LNCAP (cell line): ENCODE measurements at regions not wholly inside any gene's neighbourhood (a gene's known extent, or its start where the extent isn't known, plus 50 kb on each side); places are given as distances from the start of the nearest gene placed in this dataset.

Source experiments
- CTCF ChIP-seq: fragments of 450-650 bp; IDR thresholded peaks from 2 replicates; pipeline ENCODE4 v1.5.1; 2017; ENCODE audit warnings: mild to moderate bottlenecking

- no peak for TF ChIP-seq CTCF
Measured at GRCh38 chr18:40662898-40663437, 1292.1 kb upstream of the PIK3C3 start.

DNA sequence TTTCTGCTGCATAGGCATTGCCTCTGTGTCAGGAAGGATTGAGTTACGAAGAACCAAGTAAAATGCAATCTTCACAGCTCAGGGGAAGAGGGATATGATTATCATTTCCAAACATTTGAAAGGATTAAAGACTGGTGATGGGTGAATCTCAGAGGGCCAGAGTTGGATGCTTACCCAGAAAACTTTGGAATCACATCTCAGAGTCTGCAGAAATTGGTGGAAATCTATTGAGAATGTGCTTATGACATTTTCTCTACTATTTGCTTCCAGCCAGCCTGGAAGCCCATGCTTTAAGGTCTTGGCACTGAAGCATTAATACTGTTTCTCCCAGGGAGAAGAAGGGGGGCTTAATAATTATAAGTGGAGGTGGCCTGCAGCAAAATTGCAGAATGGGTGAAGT is 1301.4 kb upstream of the PIK3C3 start:
- no peak for TF ChIP-seq CTCF

DNA sequence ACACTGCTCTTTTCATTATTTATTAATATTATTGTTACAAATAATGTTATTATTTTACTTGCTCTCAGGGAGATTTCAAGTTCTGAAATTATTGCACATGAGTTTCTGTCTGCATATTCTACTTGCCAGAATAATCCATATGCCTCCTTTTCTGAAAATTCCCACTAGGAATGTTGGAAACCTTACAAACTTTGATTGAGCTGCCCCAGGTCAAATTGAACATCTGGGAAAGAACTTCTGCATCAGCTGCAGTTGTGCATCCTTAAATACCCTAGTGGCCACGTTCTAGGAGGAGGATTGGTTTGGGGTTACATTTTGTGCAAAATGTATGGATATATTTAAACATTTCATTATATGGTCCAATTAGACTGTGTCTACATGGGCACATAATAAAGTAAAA is 1302.7 kb upstream of the PIK3C3 start:
- no peak for TF ChIP-seq CTCF

GRCh38 chr18:40651163-40651562 is 1303.9 kb upstream of the PIK3C3 start:
- no peak for TF ChIP-seq CTCF

DNA sequence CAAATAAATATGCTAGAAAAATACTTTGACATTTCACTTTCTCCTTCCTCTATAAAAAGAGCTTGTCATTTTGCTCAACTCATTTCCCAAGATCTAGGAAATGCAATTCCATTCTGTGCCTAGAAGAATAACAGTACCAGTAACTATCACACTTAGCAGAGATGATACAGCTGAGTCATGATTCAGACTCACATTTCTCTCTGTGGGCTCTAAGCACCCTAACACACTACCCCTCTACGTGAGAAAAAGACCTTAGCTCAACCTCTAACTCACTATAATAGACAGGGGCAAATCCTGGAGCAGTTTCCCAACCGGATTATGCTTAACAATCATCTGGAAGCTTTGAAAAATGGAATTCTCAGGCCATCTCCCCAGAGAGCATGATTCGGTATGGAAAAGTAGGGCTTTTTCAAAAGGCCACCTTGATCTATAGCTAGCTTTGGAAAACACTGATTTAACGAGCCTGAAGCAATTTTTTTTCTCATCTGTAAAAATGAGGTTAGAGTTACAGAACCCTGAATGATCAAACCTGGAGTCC is 1312.3 kb upstream of the PIK3C3 start:
- no peak for TF ChIP-seq CTCF

DNA sequence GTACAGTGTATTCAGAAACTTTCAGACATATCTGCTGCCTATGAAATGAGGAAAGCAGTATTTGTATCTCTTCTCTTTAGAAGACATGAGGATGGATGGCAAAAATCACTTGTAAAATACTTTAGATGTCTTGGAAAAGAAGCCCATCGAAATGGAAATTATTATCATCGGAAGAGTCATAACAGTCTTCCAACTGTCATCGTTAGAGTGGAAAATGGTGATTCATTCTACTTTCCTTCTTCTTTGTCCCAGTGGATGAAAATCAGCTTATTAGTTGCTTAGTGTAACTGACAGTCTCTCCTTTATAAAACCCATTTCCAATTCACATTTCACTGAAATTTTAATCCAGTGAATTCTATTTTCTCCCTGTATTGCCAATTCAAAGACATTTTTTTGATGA is 1323.7 kb upstream of the PIK3C3 start:
- no peak for TF ChIP-seq CTCF

DNA sequence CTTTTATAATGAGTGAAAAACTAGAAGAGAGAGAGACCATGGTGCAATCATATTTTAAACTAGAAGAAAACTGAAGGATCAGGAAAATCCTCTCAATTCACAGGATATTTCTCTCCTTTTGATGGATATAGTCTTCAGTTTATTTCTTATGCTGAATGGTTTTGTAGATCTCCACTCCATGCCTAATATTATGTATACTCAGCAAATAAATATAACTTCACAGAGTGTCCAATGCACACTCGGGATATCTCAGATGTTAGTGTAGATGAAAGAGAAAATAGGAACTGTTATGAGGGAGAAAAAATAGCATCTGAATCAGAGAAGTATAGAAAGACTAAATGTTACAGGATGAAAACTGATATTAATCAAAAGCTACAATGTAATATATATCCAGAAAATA is 1324.5 kb upstream of the PIK3C3 start:
- no peak for TF ChIP-seq CTCF

DNA sequence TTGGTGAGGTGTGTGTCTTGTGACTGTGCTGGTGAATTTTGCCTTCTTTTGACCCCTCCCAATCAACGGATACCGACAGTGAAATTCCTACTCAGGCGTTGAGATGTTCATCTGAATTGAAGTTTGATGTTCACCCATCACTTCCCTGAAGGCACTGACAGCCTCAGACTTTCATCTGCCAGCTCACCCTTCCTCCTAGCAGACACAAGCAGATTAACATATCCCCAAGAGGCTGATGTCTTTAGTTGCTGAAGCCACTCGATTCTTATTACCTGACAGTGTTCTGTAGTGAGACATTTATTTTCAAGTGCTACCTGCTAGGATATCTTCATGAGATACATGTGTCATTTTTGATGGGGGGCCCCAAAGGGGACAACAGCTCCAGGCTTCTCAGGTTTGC is 1330.1 kb upstream of the PIK3C3 start:
- TF ChIP-seq CTCF, result no peak
